GM23338 (cell line): ENCODE measurements at regions not wholly inside any gene's neighbourhood (a gene's known extent, or its start where the extent isn't known, plus 50 kb on each side); places are given as distances from the start of the nearest gene placed in this dataset.

Source experiments
- ATAC-seq: fragments of 200-7000 bp; cut with Tn5 transposase; 3 replicates; pipeline ENCODE4 v1.9.1; 2020
- DNase-seq: peaks from one replicate; pipeline ENCODE4 v3.0.0-alpha.2; 2015; ENCODE audit warnings: low spot score
- H2AFZ ChIP-seq: fragments of 200-600 bp; sonication (generic); 2 replicates; pipeline ENCODE4 v1.8.0; 2016; ENCODE audit warnings: antibody characterized with exemption, mild to moderate bottlenecking, moderate library complexity
- H3F3A ChIP-seq: fragments of 200-600 bp; sonication (generic); replicated peaks from 2 replicates; pipeline ENCODE4 v1.8.0; 2017; ENCODE audit warnings: antibody characterized with exemption, mixed run types, low read depth
- H3K27ac ChIP-seq: fragments of 200-600 bp; sonication (generic); 2 replicates; pipeline ENCODE4 v1.6.1; 2016; ENCODE audit warnings: low read depth
- H3K27me3 ChIP-seq: fragments of 200-600 bp; sonication (generic); 2 replicates; pipeline ENCODE4 v1.8.0; 2016; ENCODE audit warnings: mild to moderate bottlenecking, mixed run types, moderate library complexity; ENCODE audit not compliant: insufficient read depth
- H3K36me3 ChIP-seq: fragments of 200-600 bp; sonication (generic); 2 replicates; pipeline ENCODE4 v1.8.0; 2016; ENCODE audit warnings: mild to moderate bottlenecking; ENCODE audit not compliant: insufficient read depth
- H3K4me1 ChIP-seq: fragments of 200-600 bp; sonication (generic); 2 replicates; pipeline ENCODE4 v1.8.0; 2016; ENCODE audit warnings: mild to moderate bottlenecking, moderate library complexity; ENCODE audit not compliant: insufficient read depth
- H3K4me2 ChIP-seq: fragments of 200-600 bp; sonication (generic); 2 replicates; pipeline ENCODE4 v1.7.1; 2017; ENCODE audit warnings: mixed run types
- H3K4me3 ChIP-seq: fragments of 200-600 bp; sonication (generic); 2 replicates; pipeline ENCODE4 v1.6.1; 2016; ENCODE audit warnings: mixed run types
- H3K79me2 ChIP-seq: fragments of 200-600 bp; sonication (generic); replicated peaks from 2 replicates; pipeline ENCODE4 v1.8.0; 2017; ENCODE audit warnings: mild to moderate bottlenecking; ENCODE audit not compliant: insufficient read depth
- H3K9me2 ChIP-seq: fragments of 200-600 bp; sonication (generic); 2 replicates; pipeline ENCODE4 v1.8.0; 2017; ENCODE audit not compliant: insufficient read depth
- H4K20me1 ChIP-seq: fragments of 200-600 bp; sonication (generic); replicated peaks from 2 replicates; pipeline ENCODE4 v1.8.0; 2017; ENCODE audit warnings: mild to moderate bottlenecking; ENCODE audit not compliant: insufficient read depth
- H3K27ac Mint-ChIP-seq: 2 replicates; pipeline ENCODE4 v1.8.0; 2020; ENCODE audit warnings: inconsistent platforms, mild to moderate bottlenecking, moderate library complexity, mixed read lengths
- H3K27me3 Mint-ChIP-seq: 3 replicates; pipeline ENCODE4 v1.8.0; 2022; ENCODE audit warnings: low read depth, mild to moderate bottlenecking, moderate library complexity, mixed read lengths, inconsistent platforms; ENCODE audit not compliant: insufficient read depth, poor library complexity
- H3K36me3 Mint-ChIP-seq: 3 replicates; pipeline ENCODE4 v1.8.0; 2021; ENCODE audit warnings: low read depth, mild to moderate bottlenecking, inconsistent platforms, moderate library complexity, mixed read lengths
- H3K4me1 Mint-ChIP-seq: 3 replicates; pipeline ENCODE4 v1.8.0; 2020; ENCODE audit warnings: mild to moderate bottlenecking, inconsistent platforms, mixed read lengths
- H3K4me3 Mint-ChIP-seq: 3 replicates; pipeline ENCODE4 v1.8.0; 2021; ENCODE audit warnings: moderate library complexity, mild to moderate bottlenecking, inconsistent platforms, mixed read lengths
- H3K9me3 Mint-ChIP-seq: 3 replicates; pipeline ENCODE4 v1.8.0; 2020; ENCODE audit warnings: moderate library complexity, mild to moderate bottlenecking, inconsistent platforms, mixed read lengths
- CREB1 ChIP-seq: fragments of 250-450 bp; sonication (Bioruptor Pico); IDR thresholded peaks from 2 replicates; pipeline ENCODE4 v1.5.0; 2020; ENCODE audit warnings: low read depth, mild to moderate bottlenecking, moderate library complexity
- CTCF ChIP-seq, 2 experiments: fragments of 200-600 bp in 1 of 2; sonication (generic) in 1 of 2; conservative IDR thresholded peaks; 2 replicates each; pipeline versions ENCODE4 v1.5.1 to v1.6.1; 2016 to 2017; ENCODE audit warnings: antibody characterized with exemption in 2 of 2, low read depth in 2 of 2, mild to moderate bottlenecking in 2 of 2, moderate library complexity in 1 of 2
- ETS1 ChIP-seq: IDR thresholded peaks from 2 replicates; pipeline ENCODE4 v1.6.1; 2016; ENCODE audit warnings: antibody characterized with exemption
- EZH2 ChIP-seq: fragments of 200-600 bp; sonication (generic); IDR thresholded peaks from one replicate; pipeline ENCODE4 v1.8.0; 2017; ENCODE audit warnings: antibody characterized with exemption, mild to moderate bottlenecking, low read depth; ENCODE audit not compliant: unreplicated experiment
- EZH2phosphoT487 ChIP-seq: fragments of 200-600 bp; sonication (generic); IDR thresholded peaks from one replicate; pipeline ENCODE4 v1.8.1; 2018; ENCODE audit warnings: antibody characterized with exemption; ENCODE audit not compliant: unreplicated experiment
- JUNB ChIP-seq: IDR thresholded peaks from one replicate; pipeline ENCODE4 v1.6.1; 2016; ENCODE audit warnings: antibody characterized with exemption; ENCODE audit not compliant: unreplicated experiment
- NANOG ChIP-seq: IDR thresholded peaks from 2 replicates; pipeline ENCODE4 v1.6.1; 2016; ENCODE audit warnings: antibody characterized with exemption, borderline replicate concordance
- POLR2AphosphoS5 ChIP-seq: IDR thresholded peaks from 2 replicates; pipeline ENCODE4 v1.6.1; 2016; ENCODE audit warnings: antibody characterized with exemption, low read depth
- REST ChIP-seq: IDR thresholded peaks from one replicate; pipeline ENCODE4 v1.6.1; 2018; ENCODE audit warnings: antibody characterized with exemption; ENCODE audit not compliant: unreplicated experiment
- STAT1 ChIP-seq: IDR thresholded peaks from one replicate; pipeline ENCODE4 v1.6.1; 2016; ENCODE audit warnings: antibody characterized with exemption; ENCODE audit not compliant: unreplicated experiment
- ZNF114 ChIP-seq: fragments of 250-450 bp; sonication (Bioruptor Pico); IDR thresholded peaks from 2 replicates; pipeline ENCODE4 v1.5.0; 2020; ENCODE audit warnings: mild to moderate bottlenecking, moderate library complexity
- ZNF331 ChIP-seq: fragments of 250-450 bp; sonication (Bioruptor Pico); IDR thresholded peaks from 2 replicates; pipeline ENCODE4 v1.5.0; 2020; ENCODE audit warnings: low read depth, mild to moderate bottlenecking, moderate library complexity
- ZNF462 ChIP-seq: fragments of 250-450 bp; sonication (Bioruptor Pico); IDR thresholded peaks from 2 replicates; pipeline ENCODE4 v1.5.0; 2020; ENCODE audit warnings: mild to moderate bottlenecking, moderate library complexity

GRCh38 chr1:79104617-79105016 is 98.1 kb upstream of the ADGRL4 start:
- no peak overlapping the region for H2AFZ ChIP-seq
- no peak overlapping the region for H3K4me2 ChIP-seq
- H3K4me3 ChIP-seq = no peak overlapping the region
- Mint-ChIP-seq H3K27me3 (no peaks in the 10 kb centered on the region), H3K36me3 (no peaks in the 10 kb centered on the region), H3K27ac (no peak overlapping the region), H3K4me3 (no peak overlapping the region), H3K4me1 (0 out of 3 replicates have a peak, but pooled peaks cover 3% of the 10 kb centered on the region), H3K9me3 (no peaks in the 10 kb centered on the region)
- no peaks in the 10 kb centered on the region for H4K20me1 ChIP-seq
- no peaks in the 10 kb centered on the region for H3K36me3 ChIP-seq
- DNase-seq = no peak
- H3K79me2 ChIP-seq = no peaks in the 10 kb centered on the region
- H3K4me1 ChIP-seq = no peaks in the 10 kb centered on the region
- no peak overlapping the region for H3K27ac ChIP-seq
- 0 out of 2 replicates have a peak, but pooled peaks cover 6% of the 10 kb centered on the region for H3K9me2 ChIP-seq
- no peaks in the 10 kb centered on the region for H3K27me3 ChIP-seq
- no peaks in the 10 kb centered on the region for H3F3A ChIP-seq
- no peak for ATAC-seq
- TF ChIP-seq ETS1 (no peak), REST (no peak), CREB1 (CRISPR knock-in tag) (no peak), NANOG (no peak), POLR2AphosphoS5 (no peak), ZNF462 (CRISPR knock-in tag) (no peak), ZNF331 (CRISPR knock-in tag) (no peak), CTCF (conservative IDR thresholded peaks at IDR 0.05; ENCODE audit: low read depth in 2 of 2) (no peak), JUNB (no peak), EZH2phosphoT487 (no peak), EZH2 (no peak), STAT1 (no peak), ZNF114 (CRISPR knock-in tag) (no peak)
